ENCODE measurements at regions not wholly inside any gene's neighbourhood (a gene's known extent, or its start where the extent isn't known, plus 50 kb on each side); places are given as distances from the start of the nearest gene placed in this dataset.

- no peak for TF ChIP-seq CTCF (IDR thresholded peaks at IDR 0.05; ENCODE audit: insufficient read depth, low read depth, low read length)
- no peak for TF ChIP-seq EZH2 (IDR thresholded peaks at IDR 0.05; ENCODE audit: insufficient read depth, low read length)
Observed at GRCh38 chr1:191984856-191985255, 173.4 kb upstream of the RGS18 start.
